ENCODE measurements at regions not wholly inside any gene's neighbourhood (a gene's known extent, or its start where the extent isn't known, plus 50 kb on each side); places are given as distances from the start of the nearest gene placed in this dataset.
A peak's percentile ranks its signal among the peaks of the same experiment; 100 is the strongest.
"Not testable (repeated sequence)": the region's sequence is repeated elsewhere in the genome, so short reads cannot be mapped to it uniquely, and the experiment has no call there.

GRCh38 chr3:95241256-95241655 is 1178.4 kb downstream of the NSUN3 start:
- H3K9me3 ChIP-seq (ENCODE audit: control insufficient read depth, low read depth, low read length); H3K27ac ChIP-seq (ENCODE audit: low read length); H3K27me3 ChIP-seq (ENCODE audit: control insufficient read depth, insufficient read depth, low read length); H3K4me3 ChIP-seq (ENCODE audit: low read length); H3K9ac ChIP-seq (ENCODE audit: low read length); H3K4me1 ChIP-seq (ENCODE audit: control insufficient read depth, low read depth, low read length); H3K36me3 ChIP-seq (ENCODE audit: control insufficient read depth, low read depth, low read length): not testable (repeated sequence)

DNA sequence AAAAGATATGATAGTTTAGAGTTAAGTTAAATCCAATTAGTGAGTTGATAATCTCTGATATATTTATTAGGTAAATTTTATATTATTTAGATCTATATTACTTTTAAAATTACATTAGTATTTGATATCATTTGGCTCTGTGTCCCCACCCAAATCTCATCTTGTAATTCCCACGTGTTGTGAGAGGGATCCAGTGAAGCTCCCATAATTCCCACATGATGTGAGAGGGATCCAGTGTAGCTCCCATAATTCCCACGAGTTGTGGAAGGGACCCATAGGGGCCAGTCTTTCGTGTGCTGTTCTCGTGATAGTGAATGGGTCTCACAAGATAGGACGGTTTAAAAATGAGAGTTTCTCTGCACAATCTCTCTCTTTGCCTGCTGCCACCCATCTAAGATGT is 1183.6 kb downstream of the NSUN3 start:
- Histone ChIP-seq H3K36me3 (ENCODE audit: control insufficient read depth, low read depth, low read length) (no peaks in the 10 kb centered on the region), H3K4me1 (ENCODE audit: control insufficient read depth, low read depth, low read length) (no peaks in the 10 kb centered on the region), H3K27ac (ENCODE audit: low read length) (no peak overlapping the region), H3K9ac (ENCODE audit: low read length) (no peak overlapping the region), H3K27me3 (ENCODE audit: control insufficient read depth, insufficient read depth, low read length) (no peaks in the 10 kb centered on the region), H3K9me3 (ENCODE audit: control insufficient read depth, low read depth, low read length) (no peaks in the 10 kb centered on the region), H3K4me3 (ENCODE audit: low read length) (no peak overlapping the region)

- H3K9ac ChIP-seq (ENCODE audit: low read length), result no peak overlapping the region
These were observed 1191.2 kb downstream of the NSUN3 start for GRCh38 chr3:95254061-95254460.

DNA sequence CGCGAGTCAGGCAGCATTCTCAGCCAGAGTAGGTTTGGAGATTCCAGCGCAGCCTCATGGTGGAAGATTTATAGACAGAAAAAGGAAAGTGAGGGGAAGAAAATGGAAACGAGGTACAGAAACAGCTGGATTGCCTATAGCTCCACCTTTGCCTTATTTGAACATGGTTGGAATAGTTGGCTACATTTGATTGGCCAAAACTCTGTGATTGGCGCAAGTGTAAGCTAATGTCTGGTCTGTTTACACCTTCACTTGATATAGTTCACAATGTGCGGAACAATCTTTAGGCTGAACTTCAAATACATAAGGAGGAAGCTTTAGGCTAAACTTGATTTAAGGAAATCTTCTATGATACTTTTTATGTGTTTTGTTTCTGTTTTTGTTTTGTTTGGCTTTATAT is 1191.9 kb downstream of the NSUN3 start:
- Histone ChIP-seq H3K27ac (ENCODE audit: low read length) (no peak overlapping the region), H3K27me3 (ENCODE audit: control insufficient read depth, insufficient read depth, low read length) (no peaks in the 10 kb centered on the region), H3K4me1 (ENCODE audit: control insufficient read depth, low read depth, low read length) (no peaks in the 10 kb centered on the region), H3K4me3 (ENCODE audit: low read length) (no peak overlapping the region), H3K36me3 (ENCODE audit: control insufficient read depth, low read depth, low read length) (no peaks in the 10 kb centered on the region), H3K9ac (ENCODE audit: low read length) (no peak overlapping the region), H3K9me3 (ENCODE audit: control insufficient read depth, low read depth, low read length) (no peaks in the 10 kb centered on the region)

More at GRCh38 chr3:95254061-95254460, 1191.2 kb downstream of the NSUN3 start:
- H3K27ac ChIP-seq (ENCODE audit: low read length), result no peak overlapping the region
- H3K4me1 ChIP-seq (ENCODE audit: control insufficient read depth, low read depth, low read length), result no peaks in the 10 kb centered on the region
- no peak overlapping the region for H3K4me3 ChIP-seq (ENCODE audit: low read length)
- H3K9me3 ChIP-seq (ENCODE audit: control insufficient read depth, low read depth, low read length), result no peaks in the 10 kb centered on the region
- H3K27me3 ChIP-seq (ENCODE audit: control insufficient read depth, insufficient read depth, low read length), result no peaks in the 10 kb centered on the region
- no peaks in the 10 kb centered on the region for H3K36me3 ChIP-seq (ENCODE audit: control insufficient read depth, low read depth, low read length)

DNA sequence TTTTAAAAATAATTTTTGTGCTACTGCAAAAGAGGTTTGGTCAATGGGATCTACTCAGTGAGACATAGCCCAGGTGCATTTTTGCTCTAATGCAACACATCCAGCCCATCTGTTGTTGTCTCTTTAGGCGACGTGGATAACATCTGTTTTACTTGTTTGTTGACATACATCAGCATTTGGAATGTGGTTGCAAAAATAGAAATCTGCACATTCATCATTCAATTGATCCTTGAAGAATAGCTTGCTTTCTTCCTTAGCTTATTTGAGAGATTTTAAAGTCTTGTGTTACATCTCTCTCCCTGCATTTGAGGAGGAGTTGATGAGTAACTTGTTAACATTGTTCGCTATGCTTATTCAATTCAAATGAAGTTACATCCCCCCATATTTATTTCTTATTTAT is 1202.3 kb downstream of the NSUN3 start:
- H3K4me3 ChIP-seq (ENCODE audit: low read length), result no peak overlapping the region
- H3K27me3 ChIP-seq (ENCODE audit: control insufficient read depth, insufficient read depth, low read length), result no peaks in the 10 kb centered on the region
- no peak overlapping the region for H3K9ac ChIP-seq (ENCODE audit: low read length)
- H3K36me3 ChIP-seq (ENCODE audit: control insufficient read depth, low read depth, low read length), result no peaks in the 10 kb centered on the region
- no peaks in the 10 kb centered on the region for H3K9me3 ChIP-seq (ENCODE audit: control insufficient read depth, low read depth, low read length)
- no peak overlapping the region for H3K27ac ChIP-seq (ENCODE audit: low read length)
- no peaks in the 10 kb centered on the region for H3K4me1 ChIP-seq (ENCODE audit: control insufficient read depth, low read depth, low read length)

DNA sequence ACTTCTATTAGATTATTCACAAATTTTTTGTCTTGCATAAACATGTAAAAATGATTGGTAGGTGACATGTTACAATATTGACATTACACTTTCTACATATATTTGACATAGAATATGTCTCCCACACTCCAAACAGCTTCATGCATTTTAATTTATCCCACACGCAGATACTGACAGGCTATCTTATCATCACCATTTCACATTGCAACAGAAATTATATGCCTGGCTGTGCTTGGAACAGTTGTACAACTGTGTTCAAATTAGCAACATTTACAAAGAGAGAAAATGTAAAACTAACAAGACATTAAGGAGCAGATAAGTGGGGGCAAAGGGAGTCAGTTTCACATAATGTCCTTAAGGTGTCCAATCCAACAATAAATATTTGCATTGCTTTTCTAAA is 1208.5 kb downstream of the NSUN3 start:
- H3K4me1 ChIP-seq (ENCODE audit: control insufficient read depth, low read depth, low read length), result no peaks in the 10 kb centered on the region
- H3K9ac ChIP-seq (ENCODE audit: low read length), result no peak overlapping the region
- H3K36me3 ChIP-seq (ENCODE audit: control insufficient read depth, low read depth, low read length), result no peaks in the 10 kb centered on the region
- H3K9me3 ChIP-seq (ENCODE audit: control insufficient read depth, low read depth, low read length), result no peaks in the 10 kb centered on the region
- no peaks in the 10 kb centered on the region for H3K27me3 ChIP-seq (ENCODE audit: control insufficient read depth, insufficient read depth, low read length)
- no peak overlapping the region for H3K27ac ChIP-seq (ENCODE audit: low read length)
- no peak overlapping the region for H3K4me3 ChIP-seq (ENCODE audit: low read length)

- H3K4me1 ChIP-seq (ENCODE audit: control insufficient read depth, low read depth, low read length), result peaks cover 7% of the 10 kb centered on the region
- H3K9ac ChIP-seq (ENCODE audit: low read length), result no peak overlapping the region
- no peaks in the 10 kb centered on the region for H3K36me3 ChIP-seq (ENCODE audit: control insufficient read depth, low read depth, low read length)
- no peak overlapping the region for H3K4me3 ChIP-seq (ENCODE audit: low read length)
- no peaks in the 10 kb centered on the region for H3K9me3 ChIP-seq (ENCODE audit: control insufficient read depth, low read depth, low read length)
- no peak overlapping the region for H3K27ac ChIP-seq (ENCODE audit: low read length)
- no peaks in the 10 kb centered on the region for H3K27me3 ChIP-seq (ENCODE audit: control insufficient read depth, insufficient read depth, low read length)
These were observed 1209.3 kb downstream of the NSUN3 start for GRCh38 chr3:95272166-95272565.

- Histone ChIP-seq H3K36me3 (ENCODE audit: control insufficient read depth, low read depth, low read length) (no peaks in the 10 kb centered on the region), H3K4me1 (ENCODE audit: control insufficient read depth, low read depth, low read length) (peaks cover 13% of the 10 kb centered on the region), H3K9ac (ENCODE audit: low read length) (no peak overlapping the region), H3K4me3 (ENCODE audit: low read length) (no peak overlapping the region), H3K9me3 (ENCODE audit: control insufficient read depth, low read depth, low read length) (no peaks in the 10 kb centered on the region), H3K27ac (ENCODE audit: low read length) (no peak overlapping the region), H3K27me3 (ENCODE audit: control insufficient read depth, insufficient read depth, low read length) (no peaks in the 10 kb centered on the region)
These were observed 1209.9 kb downstream of the NSUN3 start for GRCh38 chr3:95272781-95273180.

- Histone ChIP-seq H3K9me3 (ENCODE audit: control insufficient read depth, low read depth, low read length) (peaks cover 3% of the 10 kb centered on the region), H3K9ac (ENCODE audit: low read length) (no peak overlapping the region), H3K27ac (ENCODE audit: low read length) (no peak overlapping the region), H3K27me3 (ENCODE audit: control insufficient read depth, insufficient read depth, low read length) (no peaks in the 10 kb centered on the region), H3K36me3 (ENCODE audit: control insufficient read depth, low read depth, low read length) (no peaks in the 10 kb centered on the region), H3K4me1 (ENCODE audit: control insufficient read depth, low read depth, low read length) (peaks cover 20% of the 10 kb centered on the region), H3K4me3 (ENCODE audit: low read length) (peak overlapping the region; percentile 19)
These were observed 1214.8 kb downstream of the NSUN3 start for GRCh38 chr3:95277613-95278012.

GRCh38 chr3:95280711-95281352 is 1218.0 kb downstream of the NSUN3 start:
- H3K27ac ChIP-seq (ENCODE audit: low read length), result no peak overlapping the region
- H3K9me3 ChIP-seq (ENCODE audit: control insufficient read depth, low read depth, low read length), result peaks cover 3% of the 10 kb centered on the region
- H3K4me1 ChIP-seq (ENCODE audit: control insufficient read depth, low read depth, low read length), result peaks cover 20% of the 10 kb centered on the region
- no peaks in the 10 kb centered on the region for H3K36me3 ChIP-seq (ENCODE audit: control insufficient read depth, low read depth, low read length)
- H3K9ac ChIP-seq (ENCODE audit: low read length), result no peak overlapping the region
- H3K27me3 ChIP-seq (ENCODE audit: control insufficient read depth, insufficient read depth, low read length), result no peaks in the 10 kb centered on the region
- no peak overlapping the region for H3K4me3 ChIP-seq (ENCODE audit: low read length)

GRCh38 chr3:95289295-95289694 is 1226.4 kb downstream of the NSUN3 start:
- Histone ChIP-seq H3K36me3 (ENCODE audit: control insufficient read depth, low read depth, low read length) (no peaks in the 10 kb centered on the region), H3K4me1 (ENCODE audit: control insufficient read depth, low read depth, low read length) (no peaks in the 10 kb centered on the region), H3K4me3 (ENCODE audit: low read length) (no peak overlapping the region), H3K27me3 (ENCODE audit: control insufficient read depth, insufficient read depth, low read length) (no peaks in the 10 kb centered on the region), H3K9ac (ENCODE audit: low read length) (no peak overlapping the region), H3K9me3 (ENCODE audit: control insufficient read depth, low read depth, low read length) (no peaks in the 10 kb centered on the region), H3K27ac (ENCODE audit: low read length) (no peak overlapping the region)

DNA sequence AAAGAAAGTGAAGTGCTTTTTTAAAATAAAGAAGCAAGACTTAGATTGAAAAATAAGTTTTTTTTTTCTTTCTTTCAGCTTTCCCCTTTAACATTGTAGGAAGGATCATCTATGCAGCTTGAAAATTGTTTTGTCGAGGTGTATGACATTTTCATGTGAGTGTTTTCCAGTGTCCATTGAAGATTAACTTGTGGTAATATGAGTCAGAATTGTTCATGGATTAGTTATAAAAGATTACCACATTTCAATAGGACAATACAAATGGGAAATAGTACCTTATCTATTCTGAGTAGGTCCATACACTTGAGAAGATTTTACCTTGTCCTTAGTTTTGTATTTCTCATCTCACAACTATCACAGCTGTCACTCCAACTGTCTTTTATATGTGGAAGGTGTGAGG is 1234.7 kb downstream of the NSUN3 start:
- no peaks in the 10 kb centered on the region for H3K4me1 ChIP-seq (ENCODE audit: control insufficient read depth, low read depth, low read length)
- no peak overlapping the region for H3K27ac ChIP-seq (ENCODE audit: low read length)
- H3K9ac ChIP-seq (ENCODE audit: low read length), result no peak overlapping the region
- H3K4me3 ChIP-seq (ENCODE audit: low read length), result no peak overlapping the region
- no peaks in the 10 kb centered on the region for H3K36me3 ChIP-seq (ENCODE audit: control insufficient read depth, low read depth, low read length)
- H3K27me3 ChIP-seq (ENCODE audit: control insufficient read depth, insufficient read depth, low read length), result no peaks in the 10 kb centered on the region
- H3K9me3 ChIP-seq (ENCODE audit: control insufficient read depth, low read depth, low read length), result no peaks in the 10 kb centered on the region

Measured in iPS-18a (cell line).